IMR-90 (cell line): ENCODE measurements at regions not wholly inside any gene's neighbourhood (a gene's known extent, or its start where the extent isn't known, plus 50 kb on each side); places are given as distances from the start of the nearest gene placed in this dataset.

Source experiments
- ATAC-seq: fragments of 200-7000 bp; cut with Tn5 transposase; 2 replicates; pipeline ENCODE4 v1.9.1; 2020; ENCODE audit warnings: low read depth, mild to moderate bottlenecking, moderate library complexity
- BruUV-seq: library from RNA; stranded (reverse); fragments of 400-500 nt; replicated peaks from 2 replicates; lab custom pipeline; 2021; lab: Mats Ljungman, UMichigan
- CTCF ChIA-PET: fragments of 300-600 bp; formaldehyde crosslinking; extraction: SDS; loops from one replicate; lab custom pipeline; 2021; ENCODE audit warnings: antibody characterized with exemption; lab: Yijun Ruan, JAX
- POLR2A ChIA-PET: fragments of 300-600 bp; sonication (Branson Sonifier 250); formaldehyde crosslinking; loops from one replicate; lab custom pipeline; 2022; ENCODE audit warnings: antibody characterized with exemption; ENCODE audit not compliant: unreplicated experiment; lab: Charles Lee
- DNase-seq: peaks from one replicate; pipeline ENCODE4 v3.0.0; 2013
- H2AFZ ChIP-seq: replicated peaks from 2 replicates; pipeline ENCODE3; 2013; ENCODE audit warnings: low read length, mild to moderate bottlenecking; ENCODE audit not compliant: poor library complexity
- H2AK5ac ChIP-seq: 2 replicates; pipeline ENCODE4 v1.6.1; 2013; ENCODE audit warnings: low read depth, low read length, inconsistent platforms
- H2AK9ac ChIP-seq: replicated peaks from 2 replicates; pipeline ENCODE3; 2013; ENCODE audit warnings: mild to moderate bottlenecking, low read depth, low read length, moderate library complexity; ENCODE audit not compliant: poor library complexity
- H2BK120ac ChIP-seq: 2 replicates; pipeline ENCODE4 v1.6.1; 2013; ENCODE audit warnings: low read depth, low read length, inconsistent platforms
- H2BK15ac ChIP-seq: 3 replicates; pipeline ENCODE4 v1.6.1; 2013; ENCODE audit warnings: low read depth, low read length, inconsistent platforms
- H2BK20ac ChIP-seq: 2 replicates; pipeline ENCODE4 v1.6.1; 2013; ENCODE audit warnings: low read depth, mild to moderate bottlenecking, inconsistent platforms, low read length, moderate library complexity
- H2BK5ac ChIP-seq: 2 replicates; pipeline ENCODE4 v1.6.1; 2013; ENCODE audit warnings: mild to moderate bottlenecking, low read depth, low read length, inconsistent platforms; ENCODE audit not compliant: poor library complexity, severe bottlenecking
- H3K14ac ChIP-seq: replicated peaks from 2 replicates; pipeline ENCODE4 v1.6.1; 2013; ENCODE audit warnings: low read depth, low read length, inconsistent platforms
- H3K18ac ChIP-seq: 2 replicates; pipeline ENCODE4 v1.6.1; 2013; ENCODE audit warnings: low read depth, low read length, control low read depth
- H3K23ac ChIP-seq: 2 replicates; pipeline ENCODE4 v1.6.1; 2013; ENCODE audit warnings: low read depth, low read length, inconsistent platforms
- H3K27ac ChIP-seq: 2 replicates; pipeline ENCODE4 v1.5.1; 2013; ENCODE audit warnings: mild to moderate bottlenecking, control low read depth, low read length; ENCODE audit not compliant: insufficient read depth
- H3K27me3 ChIP-seq: 2 replicates; pipeline ENCODE4 v1.6.1; 2013; ENCODE audit warnings: low read length; ENCODE audit not compliant: control insufficient read depth, insufficient read depth
- H3K36me3 ChIP-seq: 2 replicates; pipeline ENCODE4 v1.6.1; 2013; ENCODE audit warnings: low read length, mixed read lengths; ENCODE audit not compliant: control insufficient read depth, insufficient read depth
- H3K4ac ChIP-seq: 2 replicates; pipeline ENCODE4 v1.6.1; 2013; ENCODE audit warnings: low read depth, low read length, inconsistent platforms
- H3K4me1 ChIP-seq: 2 replicates; pipeline ENCODE4 v1.6.1; 2013; ENCODE audit warnings: low read length, mixed read lengths; ENCODE audit not compliant: control insufficient read depth, insufficient read depth
- H3K4me2 ChIP-seq: 2 replicates; pipeline ENCODE4 v1.6.1; 2013; ENCODE audit warnings: low read depth, mild to moderate bottlenecking, control low read depth, low read length, moderate library complexity
- H3K4me3 ChIP-seq: 2 replicates; pipeline ENCODE4 v1.5.1; 2013; ENCODE audit warnings: low read depth, mild to moderate bottlenecking, control low read depth, low read length, moderate library complexity; ENCODE audit not compliant: insufficient read depth
- H3K56ac ChIP-seq: 2 replicates; pipeline ENCODE4 v1.6.1; 2013; ENCODE audit warnings: low read length, inconsistent platforms; ENCODE audit not compliant: insufficient read depth; ENCODE audit errors: extremely low read depth
- H3K79me1 ChIP-seq, 2 experiments: 2 replicates each; pipeline ENCODE4 v1.6.1; 2013; ENCODE audit warnings: low read length in 2 of 2, inconsistent platforms in 1 of 2, low read depth in 1 of 2
- H3K9ac ChIP-seq: 2 replicates; pipeline ENCODE4 v1.6.1; 2013; ENCODE audit warnings: low read depth, low read length, control low read depth
- H3K9me1 ChIP-seq: 2 replicates; pipeline ENCODE4 v1.6.1; 2013; ENCODE audit warnings: low read length, inconsistent platforms; ENCODE audit not compliant: insufficient read depth
- H3K9me3 ChIP-seq: 2 replicates; pipeline ENCODE4 v1.6.1; 2013; ENCODE audit warnings: low read length; ENCODE audit not compliant: control insufficient read depth, insufficient read depth
- H4K20me1 ChIP-seq: 2 replicates; pipeline ENCODE4 v1.6.1; 2013; ENCODE audit warnings: low read length, inconsistent platforms; ENCODE audit not compliant: insufficient read depth
- H4K5ac ChIP-seq: 2 replicates; pipeline ENCODE4 v1.6.1; 2013; ENCODE audit warnings: mild to moderate bottlenecking, low read depth, low read length, control low read depth
- H4K8ac ChIP-seq, 2 experiments: 2 replicates each; pipeline ENCODE4 v1.6.1; 2013; ENCODE audit warnings: low read depth in 2 of 2, low read length in 2 of 2, control low read depth in 1 of 2, inconsistent platforms in 1 of 2
- H4K91ac ChIP-seq: 2 replicates; pipeline ENCODE4 v1.6.1; 2013; ENCODE audit warnings: low read depth, low read length, inconsistent platforms; ENCODE audit not compliant: insufficient read depth
- BHLHE40 ChIP-seq: fragments of 150-350 bp; IDR thresholded peaks from 2 replicates; pipeline ENCODE4 v1.6.1; 2016; ENCODE audit warnings: mild to moderate bottlenecking, low read depth, low read length
- CEBPB ChIP-seq: IDR thresholded peaks from 2 replicates; pipeline ENCODE4 v1.6.1; 2012; ENCODE audit warnings: low read depth, low read length, improper control_type of control experiment
- CHD1 ChIP-seq: IDR thresholded peaks from 2 replicates; pipeline ENCODE4 v1.6.1; 2012; ENCODE audit warnings: low read depth, low read length, improper control_type of control experiment
- ELK1 ChIP-seq: fragments of 150-350 bp; IDR thresholded peaks from 2 replicates; pipeline ENCODE4 v1.6.1; 2016; ENCODE audit warnings: low read depth, mild to moderate bottlenecking, low read length, moderate library complexity, borderline replicate concordance
- FOS ChIP-seq: fragments of 150-350 bp; IDR thresholded peaks from 2 replicates; pipeline ENCODE4 v1.6.1; 2016; ENCODE audit warnings: low read depth, low read length
- MAZ ChIP-seq: IDR thresholded peaks from 2 replicates; pipeline ENCODE4 v1.6.1; 2012; ENCODE audit warnings: low read depth, mild to moderate bottlenecking, low read length, improper control_type of control experiment, moderate library complexity, borderline replicate concordance
- NFE2L2 ChIP-seq: fragments of 150-350 bp; IDR thresholded peaks from 2 replicates; pipeline ENCODE4 v1.6.1; 2016; ENCODE audit warnings: low read depth, mild to moderate bottlenecking, low read length
- POLR2A ChIP-seq: IDR thresholded peaks from 2 replicates; pipeline ENCODE4 v1.6.1; 2012; ENCODE audit warnings: mild to moderate bottlenecking, low read depth, low read length
- RAD21 ChIP-seq: IDR thresholded peaks from 2 replicates; pipeline ENCODE4 v1.6.1; 2012; ENCODE audit warnings: low read length, improper control_type of control experiment
- RCOR1 ChIP-seq: IDR thresholded peaks from 2 replicates; pipeline ENCODE4 v1.6.1; 2012; ENCODE audit warnings: mild to moderate bottlenecking, low read length, improper control_type of control experiment; ENCODE audit not compliant: insufficient replicate concordance
- RFX5 ChIP-seq: IDR thresholded peaks from 2 replicates; pipeline ENCODE4 v1.8.0; 2012; ENCODE audit warnings: low read depth, mild to moderate bottlenecking, low read length, moderate library complexity
- SMC3 ChIP-seq: fragments of 150-350 bp; IDR thresholded peaks from 2 replicates; pipeline ENCODE4 v1.6.1; 2016; ENCODE audit warnings: low read depth, mild to moderate bottlenecking, antibody characterized with exemption, low read length, moderate library complexity
- USF2 ChIP-seq: fragments of 150-350 bp; IDR thresholded peaks from 2 replicates; pipeline ENCODE4 v1.6.1; 2017; ENCODE audit warnings: mild to moderate bottlenecking, antibody characterized with exemption, low read length, low read depth
- whole genome bisulfite sequencing, 2 experiments: methylation state at CpG; one replicate each; pipeline versions ENCODE4 v1.1.5 to v1.1.7; 2013; ENCODE audit warnings: missing lambda C conversion rate in 2 of 2; ENCODE audit not compliant: insufficient read length in 1 of 2; ENCODE audit errors: extremely low coverage in 2 of 2; 5-methylcytosine and 5-hydroxymethylcytosine counted together
- dilution Hi-C: fragments of 300-500 bp; cut with HindIII; formaldehyde crosslinking; loops from one replicate; pipeline ENCODE4 v1.14.3; 2018; ENCODE audit warnings: low sequenced_read_pairs; ENCODE audit not compliant: unreplicated experiment
- in situ Hi-C: fragments of 300-500 bp; cut with MboI; formaldehyde crosslinking; loops from 3 replicates; pipeline ENCODE4 v1.14.3; 2019; ENCODE audit warnings: low sequenced_read_pairs, inconsistent platforms, mixed read lengths
- intact Hi-C: fragments of 100-400 bp; cut with micrococcal nuclease; formaldehyde crosslinking; loops from 2 replicates; pipeline ENCODE4 v1.10.0; 2022

- no peak; the same call in 1 of the 2 replicates for ATAC-seq
- no TSS peak for BruUV-seq
- WGBS, 2 experiments, result no CpG with 5 or more reads among the region's 3 CpGs
Measured at GRCh38 chr1:221887415-221887746, 145.5 kb upstream of the DUSP10 start.

More at GRCh38 chr1:221887415-221887746, 145.5 kb upstream of the DUSP10 start:
- peak overlapping the region; percentile 19; the same call in 1 of the 2 replicates for H3K56ac ChIP-seq
- peak overlapping the region; percentile 40 to 56; a peak in 2 of 4 replicates for H4K8ac ChIP-seq
- peak overlapping the region; percentile 90 for H2BK15ac ChIP-seq
- H3K23ac ChIP-seq, result no peak overlapping the region
- CTCF ChIA-PET, result no interaction called here
- intact Hi-C loops, result loop anchor here (5.0 to 10.0 kb wide), 3 partner anchors 145 to 745 kb away; partner anchors contain the start of gene DUSP10
- no peak overlapping the region for H3K9ac ChIP-seq
- H3K18ac ChIP-seq, result peak overlapping the region; percentile 26; the same call in 1 of the 2 replicates
- peak overlapping the region; percentile 62 for H2AK9ac ChIP-seq
- in situ Hi-C loops, result no loop called here
- peak overlapping the region; percentile 12; the same call in 1 of the 2 replicates for H3K14ac ChIP-seq
- H3K27me3 ChIP-seq, result no peaks in the 10 kb centered on the region
- peak overlapping the region; percentile 93 for H2BK120ac ChIP-seq
- no peak overlapping the region for H3K27ac ChIP-seq
- peaks cover 13% of the 10 kb centered on the region for H3K9me1 ChIP-seq
- peak overlapping the region; percentile 79 for H2AFZ ChIP-seq
- dilution Hi-C loops, result no loop called here
- H2AK5ac ChIP-seq, result peak overlapping the region; percentile 89
- H3K9me3 ChIP-seq, result no peaks in the 10 kb centered on the region
- H3K4me1 ChIP-seq, result peaks cover 8% of the 10 kb centered on the region
- H3K4ac ChIP-seq, result peak overlapping the region; percentile 86
- peak overlapping the region; percentile 50 for H2BK5ac ChIP-seq
- H3K36me3 ChIP-seq, result no peaks in the 10 kb centered on the region
- no peaks in the 10 kb centered on the region for H4K20me1 ChIP-seq
- peak overlapping the region; percentile 85 for H2BK20ac ChIP-seq
- TF ChIP-seq MAZ, result no peak
- no peak for TF ChIP-seq NFE2L2
- TF ChIP-seq RCOR1, result no peak
- TF ChIP-seq USF2, result no peak
- TF ChIP-seq SMC3, result no peak
- no peak for TF ChIP-seq FOS
- TF ChIP-seq RAD21, result no peak
- TF ChIP-seq CEBPB, result no peak
- no peak for TF ChIP-seq RFX5
- no peak for TF ChIP-seq CHD1
- TF ChIP-seq POLR2A, result no peak
- no peak for TF ChIP-seq BHLHE40
- TF ChIP-seq ELK1, result no peak
- no peak overlapping the region; the same call in 1 of the 2 replicates for H4K5ac ChIP-seq
- no peak for DNase-seq
- no peak overlapping the region for H3K4me2 ChIP-seq
- H4K91ac ChIP-seq, result peak overlapping the region; percentile 79
- no peaks in the 10 kb centered on the region for H3K79me1 ChIP-seq
- no peak overlapping the region for H3K4me3 ChIP-seq
- POLR2A ChIA-PET, result no interaction called here
